HEK293 (cell line): ENCODE measurements at regions not wholly inside any gene's neighbourhood (a gene's known extent, or its start where the extent isn't known, plus 50 kb on each side); places are given as distances from the start of the nearest gene placed in this dataset.

Source experiments
- CTCF ChIP-seq: fragments of 450-650 bp; formaldehyde crosslinking; IDR thresholded peaks from 2 replicates; pipeline ENCODE4 v1.5.1; 2016; ENCODE audit warnings: missing biosample characterization, missing genetic modification characterization
- ZNF16 ChIP-seq: fragments of 450-650 bp; formaldehyde crosslinking; IDR thresholded peaks from 2 replicates; pipeline ENCODE4 v1.5.1; 2016; ENCODE audit warnings: low read depth, missing biosample characterization, missing genetic modification characterization
- ZNF174 ChIP-seq: fragments of 450-650 bp; formaldehyde crosslinking; IDR thresholded peaks from 2 replicates; pipeline ENCODE4 v1.5.0; 2017; ENCODE audit warnings: missing biosample characterization, mild to moderate bottlenecking, missing genetic modification characterization

GRCh38 chr3:102533784-102534183 lies 99.0 kb downstream of the ZPLD1 start:
- TF ChIP-seq CTCF (tag by site-specific recombination) (no peak), ZNF174 (tag by site-specific recombination) (no peak), ZNF16 (tag by site-specific recombination) (no peak)
